ENCODE measurements at regions not wholly inside any gene's neighbourhood (a gene's known extent, or its start where the extent isn't known, plus 50 kb on each side); places are given as distances from the start of the nearest gene placed in this dataset.
A peak's percentile ranks its signal among the peaks of the same experiment; 100 is the strongest.

DNA sequence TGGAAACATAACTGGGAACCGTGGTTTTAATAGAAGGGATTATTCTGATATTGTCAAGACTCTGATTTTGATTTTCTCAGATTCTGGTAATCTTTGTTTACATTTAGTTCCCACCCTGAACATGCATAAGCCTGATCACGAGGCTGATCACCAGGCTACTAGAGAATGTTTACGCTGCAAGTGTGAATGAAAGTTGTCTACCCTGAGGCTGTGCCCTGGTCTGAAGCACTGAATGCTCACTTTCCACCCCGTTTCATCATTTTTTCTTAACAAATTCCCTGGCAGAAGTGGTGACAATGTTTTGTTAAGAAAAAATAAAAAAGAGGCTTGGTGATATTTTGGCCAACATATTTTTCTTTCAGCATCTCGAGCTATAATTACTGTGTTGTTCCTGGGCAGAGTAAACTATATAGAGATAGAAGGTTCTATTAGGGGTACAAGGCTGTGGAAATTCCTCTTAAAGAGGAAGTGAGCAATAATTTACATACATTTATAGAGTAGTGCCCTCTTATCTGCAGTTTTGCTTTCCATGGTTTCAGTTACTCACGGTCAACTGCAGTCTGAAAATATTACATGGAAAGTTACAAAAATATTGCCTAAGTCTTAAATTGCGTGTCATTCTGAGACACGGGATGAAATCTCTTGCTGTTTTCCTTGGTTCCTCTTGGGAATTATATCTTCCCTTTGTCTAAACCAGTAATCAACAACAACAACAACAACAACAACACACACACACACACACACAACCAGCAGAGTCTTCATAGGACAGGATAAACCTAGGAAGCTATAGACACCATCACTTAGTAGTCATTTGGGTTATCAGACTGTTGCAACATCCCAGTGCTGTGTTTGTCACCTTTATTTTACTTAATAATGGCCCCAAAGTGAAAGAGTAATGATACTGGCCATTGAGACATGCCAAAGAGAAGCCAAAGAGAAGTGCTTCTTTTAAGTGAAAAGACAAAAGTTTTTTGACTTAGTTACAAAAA, 566.6 kb upstream of the CITED2 start:
- TF ChIP-seq, protein P1, sequence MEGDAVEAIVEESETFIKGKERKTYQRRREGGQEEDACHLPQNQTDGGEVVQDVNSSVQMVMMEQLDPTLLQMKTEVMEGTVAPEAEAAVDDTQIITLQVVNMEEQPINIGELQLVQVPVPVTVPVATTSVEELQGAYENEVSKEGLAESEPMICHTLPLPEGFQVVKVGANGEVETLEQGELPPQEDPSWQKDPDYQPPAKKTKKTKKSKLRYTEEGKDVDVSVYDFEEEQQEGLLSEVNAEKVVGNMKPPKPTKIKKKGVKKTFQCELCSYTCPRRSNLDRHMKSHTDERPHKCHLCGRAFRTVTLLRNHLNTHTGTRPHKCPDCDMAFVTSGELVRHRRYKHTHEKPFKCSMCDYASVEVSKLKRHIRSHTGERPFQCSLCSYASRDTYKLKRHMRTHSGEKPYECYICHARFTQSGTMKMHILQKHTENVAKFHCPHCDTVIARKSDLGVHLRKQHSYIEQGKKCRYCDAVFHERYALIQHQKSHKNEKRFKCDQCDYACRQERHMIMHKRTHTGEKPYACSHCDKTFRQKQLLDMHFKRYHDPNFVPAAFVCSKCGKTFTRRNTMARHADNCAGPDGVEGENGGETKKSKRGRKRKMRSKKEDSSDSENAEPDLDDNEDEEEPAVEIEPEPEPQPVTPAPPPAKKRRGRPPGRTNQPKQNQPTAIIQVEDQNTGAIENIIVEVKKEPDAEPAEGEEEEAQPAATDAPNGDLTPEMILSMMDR (IDR thresholded peaks at IDR 0.05; ENCODE audit: borderline replicate concordance) = no peak
- no peak overlapping the region for H3K4me3 ChIP-seq
- H3K9me3 ChIP-seq (replicated peaks) = no peaks in the 10 kb centered on the region
- no peaks in the 10 kb centered on the region for H3K27me3 ChIP-seq (ENCODE audit: low read depth)
- no peaks in the 10 kb centered on the region for H3K36me3 ChIP-seq
- intact Hi-C loops (cut with micrococcal nuclease) = no loop called here
- peaks cover 21% of the 10 kb centered on the region for H3K4me1 ChIP-seq
- H3K27ac ChIP-seq (replicated peaks) = peak overlapping the region; percentile 44
- no peak for DNase-seq

DNA sequence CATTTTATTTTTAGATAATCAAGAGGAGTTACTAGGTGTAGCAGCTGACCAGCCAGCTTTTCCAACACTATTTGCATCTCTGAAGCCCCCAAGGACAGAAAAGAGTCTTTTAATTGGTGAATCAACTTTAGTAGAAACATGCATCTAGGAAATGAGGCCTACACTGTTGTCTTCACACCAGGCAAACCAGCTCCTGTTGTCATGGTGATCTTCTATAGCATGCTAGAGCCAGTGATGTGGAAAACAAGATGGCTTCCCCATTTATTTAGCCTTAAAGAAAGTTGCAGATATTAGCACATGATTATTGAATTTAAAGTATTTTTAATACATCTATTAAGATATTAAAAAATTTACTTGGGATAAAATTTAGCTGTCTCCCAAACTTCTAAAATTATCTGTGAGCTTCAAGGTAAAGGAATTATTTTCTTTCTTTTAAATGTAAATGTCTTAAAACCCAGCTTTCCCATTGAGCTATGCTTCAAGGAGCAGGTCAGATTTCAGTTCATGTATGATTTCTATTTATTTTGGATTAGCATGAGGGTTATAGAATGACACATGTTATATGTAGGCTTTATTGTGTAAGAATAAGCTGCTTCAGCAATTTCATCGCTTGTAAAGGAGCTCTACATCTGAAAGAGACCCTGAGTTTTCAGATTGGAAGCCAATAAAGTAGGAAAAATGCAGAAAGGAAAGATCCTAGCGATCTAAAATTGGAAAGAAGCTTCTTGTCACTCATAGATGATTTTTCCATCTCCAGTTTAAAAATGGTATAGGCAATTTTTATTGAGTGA, 564.9 kb upstream of the CITED2 start:
- Histone ChIP-seq H3K36me3 (no peaks in the 10 kb centered on the region), H3K27ac (replicated peaks) (no peak overlapping the region), H3K9me3 (replicated peaks) (no peaks in the 10 kb centered on the region), H3K4me1 (peaks cover 21% of the 10 kb centered on the region), H3K27me3 (ENCODE audit: low read depth) (no peaks in the 10 kb centered on the region), H3K4me3 (no peak overlapping the region)
- intact Hi-C loops (cut with micrococcal nuclease) = no loop called here
- TF ChIP-seq, protein P1 (IDR thresholded peaks at IDR 0.05; ENCODE audit: borderline replicate concordance) = no peak
- DNase-seq = no peak

DNA sequence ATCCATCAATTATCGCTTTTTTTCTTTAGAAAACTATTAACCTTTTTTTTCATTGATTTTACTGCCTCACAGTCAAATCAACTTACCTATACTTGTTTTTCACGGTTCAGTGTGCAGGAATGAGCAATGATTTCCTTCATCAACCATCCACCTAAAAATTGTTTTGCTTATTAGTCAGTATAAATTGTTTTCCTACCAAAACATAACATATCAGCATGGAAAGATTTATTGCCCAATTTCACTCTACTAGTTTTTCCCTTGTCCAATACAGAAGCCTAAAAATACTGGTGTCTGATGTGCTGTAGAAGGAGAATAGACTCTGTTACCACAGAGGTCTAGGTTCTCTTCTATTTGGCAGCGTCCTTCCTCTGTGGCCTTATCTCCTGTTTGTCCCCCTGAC, 558.2 kb upstream of the CITED2 start:
- intact Hi-C loops (cut with micrococcal nuclease) = no loop called here
- H3K27me3 ChIP-seq (ENCODE audit: low read depth) = no peaks in the 10 kb centered on the region

DNA sequence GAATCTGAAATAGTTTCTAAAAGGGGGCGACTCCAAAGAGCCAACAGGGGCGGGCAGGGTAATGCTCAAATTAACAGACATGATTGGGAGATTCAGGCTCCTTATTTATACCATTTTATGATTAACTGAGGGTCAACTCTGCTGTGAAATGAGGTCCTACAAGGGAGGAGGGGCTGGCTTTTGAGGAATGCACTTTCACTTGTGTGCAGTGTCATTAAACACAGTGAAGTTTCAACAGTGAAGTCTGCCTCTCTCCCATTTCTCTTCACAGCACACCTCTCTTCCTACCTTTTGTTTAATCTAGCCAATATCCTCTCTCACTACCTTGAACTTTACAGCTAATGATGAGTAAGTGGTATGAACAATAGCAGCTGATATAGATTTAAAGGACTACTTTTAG, 557.3 kb upstream of the CITED2 start:
- H3K36me3 ChIP-seq = no peaks in the 10 kb centered on the region
- TF ChIP-seq, protein P1 (IDR thresholded peaks at IDR 0.05; ENCODE audit: borderline replicate concordance) = no peak
- intact Hi-C loops (cut with micrococcal nuclease) = no loop called here
- DNase-seq = no peak
- no peaks in the 10 kb centered on the region for H3K27me3 ChIP-seq (ENCODE audit: low read depth)
- H3K27ac ChIP-seq (replicated peaks) = no peak overlapping the region
- H3K4me1 ChIP-seq = peaks cover 7% of the 10 kb centered on the region
- no peaks in the 10 kb centered on the region for H3K9me3 ChIP-seq (replicated peaks)
- no peak overlapping the region for H3K4me3 ChIP-seq

More for the DNA sequence above, 558.2 kb upstream of the CITED2 start:
- Histone ChIP-seq H3K4me1 (peaks cover 3% of the 10 kb centered on the region), H3K27ac (replicated peaks) (no peak overlapping the region), H3K9me3 (replicated peaks) (no peaks in the 10 kb centered on the region), H3K4me3 (no peak overlapping the region), H3K36me3 (no peaks in the 10 kb centered on the region)
- TF ChIP-seq, protein P1 (IDR thresholded peaks at IDR 0.05; ENCODE audit: borderline replicate concordance) = no peak
- DNase-seq = no peak

DNA sequence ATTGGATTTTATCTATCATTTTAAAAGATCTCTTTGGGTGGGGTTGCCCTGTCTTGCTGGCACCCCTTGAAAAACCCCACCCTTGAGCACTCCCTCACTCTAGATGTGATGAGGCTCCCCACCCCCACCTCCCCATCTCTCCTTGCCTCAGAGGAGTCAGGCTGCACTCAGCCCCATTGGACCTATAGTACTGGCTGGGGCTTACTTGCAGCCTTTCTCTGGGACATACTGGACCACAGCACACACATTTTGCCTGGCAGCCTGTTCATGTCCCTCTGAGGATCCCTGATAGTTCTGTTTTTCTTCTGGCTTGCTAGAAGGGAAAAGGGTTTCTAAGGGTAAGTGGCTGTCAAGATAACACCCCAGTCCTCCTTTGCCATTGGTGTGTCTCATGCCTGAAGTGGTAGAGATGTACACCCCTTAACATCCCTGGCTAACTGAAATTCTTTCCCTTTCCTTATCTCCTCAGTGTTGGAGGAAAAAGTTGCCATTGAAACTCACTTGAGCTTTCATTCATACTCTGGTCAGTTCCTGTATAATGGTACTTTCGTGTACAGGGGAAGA, 553.4 kb upstream of the CITED2 start:
- Histone ChIP-seq H3K27ac (replicated peaks) (no peak overlapping the region), H3K4me3 (no peak overlapping the region), H3K4me1 (peaks cover 7% of the 10 kb centered on the region), H3K27me3 (ENCODE audit: low read depth) (no peaks in the 10 kb centered on the region), H3K36me3 (no peaks in the 10 kb centered on the region), H3K9me3 (replicated peaks) (no peaks in the 10 kb centered on the region)
- no peak for DNase-seq
- intact Hi-C loops (cut with micrococcal nuclease) = no loop called here
- TF ChIP-seq, protein P1 (IDR thresholded peaks at IDR 0.05; ENCODE audit: borderline replicate concordance) = no peak
